K562 (cell line): ENCODE measurements at regions not wholly inside any gene's neighbourhood (a gene's known extent, or its start where the extent isn't known, plus 50 kb on each side); places are given as distances from the start of the nearest gene placed in this dataset.

ENCODE experiments used
- TF ChIP-seq, protein P1 (sequence below): sonication (generic); formaldehyde crosslinking; IDR thresholded peaks from 2 replicates; pipeline ENCODE4 v1.8.1; 2023; ENCODE audit warnings: mild to moderate bottlenecking, missing genetic modification reagents
- TF ChIP-seq, protein P2 (sequence below): sonication (generic); formaldehyde crosslinking; IDR thresholded peaks from 2 replicates; pipeline ENCODE4 v1.9.0; 2022; ENCODE audit warnings: mild to moderate bottlenecking, missing genetic modification reagents

DNA sequence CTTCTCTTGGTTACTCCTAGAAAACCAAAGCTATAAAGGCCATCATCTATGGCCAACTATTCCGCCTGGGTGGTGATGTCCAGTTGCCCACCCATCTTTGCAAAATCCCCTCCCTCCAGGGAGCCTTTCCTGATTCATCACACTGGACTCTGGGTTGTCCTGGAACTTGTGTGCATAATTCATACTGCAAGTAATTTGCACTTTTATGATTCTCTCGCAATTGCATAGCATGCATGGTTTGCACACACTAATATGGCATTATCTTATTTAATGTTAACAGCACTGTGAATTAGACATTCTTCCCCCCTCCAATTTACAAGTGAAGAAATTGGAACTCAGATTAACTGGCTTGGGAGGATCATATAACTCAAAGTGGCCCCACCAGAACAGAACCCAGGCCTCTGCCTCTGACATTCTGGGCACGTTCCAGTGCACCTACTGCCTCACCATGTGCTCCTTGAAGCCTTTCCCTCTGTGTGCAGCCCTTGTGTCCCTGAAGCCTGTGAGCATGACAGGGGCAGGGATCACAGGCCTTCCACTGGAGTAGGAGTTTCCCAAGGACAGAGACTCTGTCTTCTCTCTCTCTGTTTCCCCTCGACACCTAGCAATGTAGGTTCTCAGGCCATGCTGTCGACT is 98.9 kb upstream of the IPO9 start:
- TF ChIP-seq, protein P1, sequence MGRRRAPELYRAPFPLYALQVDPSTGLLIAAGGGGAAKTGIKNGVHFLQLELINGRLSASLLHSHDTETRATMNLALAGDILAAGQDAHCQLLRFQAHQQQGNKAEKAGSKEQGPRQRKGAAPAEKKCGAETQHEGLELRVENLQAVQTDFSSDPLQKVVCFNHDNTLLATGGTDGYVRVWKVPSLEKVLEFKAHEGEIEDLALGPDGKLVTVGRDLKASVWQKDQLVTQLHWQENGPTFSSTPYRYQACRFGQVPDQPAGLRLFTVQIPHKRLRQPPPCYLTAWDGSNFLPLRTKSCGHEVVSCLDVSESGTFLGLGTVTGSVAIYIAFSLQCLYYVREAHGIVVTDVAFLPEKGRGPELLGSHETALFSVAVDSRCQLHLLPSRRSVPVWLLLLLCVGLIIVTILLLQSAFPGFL (CRISPR knock-in tag), result no peak
- TF ChIP-seq, protein P2, sequence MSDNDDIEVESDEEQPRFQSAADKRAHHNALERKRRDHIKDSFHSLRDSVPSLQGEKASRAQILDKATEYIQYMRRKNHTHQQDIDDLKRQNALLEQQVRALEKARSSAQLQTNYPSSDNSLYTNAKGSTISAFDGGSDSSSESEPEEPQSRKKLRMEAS (CRISPR knock-in tag), result no peak
